Thymus (tissue), 11 donors: ENCODE measurements at regions not wholly inside any gene's neighbourhood (a gene's known extent, or its start where the extent isn't known, plus 50 kb on each side); places are given as distances from the start of the nearest gene placed in this dataset.

Experiments used
- DNase-seq, 9 donors: peaks; one replicate each; pipeline ENCODE4 v3.0.0-alpha.2; 2013; ENCODE audit warnings: low spot score in 9 of 9, low read depth in 6 of 9, missing footprints in 1 of 9
- H3K27ac ChIP-seq, 2 donors: one replicate each; pipeline ENCODE4 v1.5.1; 2013; ENCODE audit warnings: control low read depth in 1 of 2, low read depth in 1 of 2, low read length in 1 of 2, mild to moderate bottlenecking in 1 of 2, moderate library complexity in 1 of 2
- H3K27me3 ChIP-seq, 2 donors: one replicate each; pipeline ENCODE4 v1.5.1; 2013; ENCODE audit warnings: low read length in 1 of 2; ENCODE audit not compliant: control insufficient read depth in 2 of 2, insufficient read depth in 1 of 2
- H3K36me3 ChIP-seq, 2 donors: one replicate each; pipeline ENCODE4 v1.5.1; 2013; ENCODE audit warnings: low read length in 1 of 2, mild to moderate bottlenecking in 1 of 2, moderate library complexity in 1 of 2; ENCODE audit not compliant: control insufficient read depth in 2 of 2, insufficient read depth in 2 of 2
- H3K4me1 ChIP-seq, 2 donors: one replicate each; pipeline ENCODE4 v1.5.1; 2013; ENCODE audit warnings: low read length in 2 of 2; ENCODE audit not compliant: control insufficient read depth in 2 of 2, insufficient read depth in 2 of 2
- H3K4me3 ChIP-seq, 2 donors: one replicate each; pipeline ENCODE4 v1.5.1; 2013; ENCODE audit warnings: low read length in 2 of 2, control low read depth in 1 of 2, mild to moderate bottlenecking in 1 of 2
- H3K9me3 ChIP-seq, 2 donors: one replicate each; pipeline ENCODE4 v1.5.1; 2013; ENCODE audit warnings: low read length in 1 of 2, mild to moderate bottlenecking in 1 of 2; ENCODE audit not compliant: control insufficient read depth in 2 of 2, insufficient read depth in 1 of 2
- WGBS: extraction: QIAGEN DNeasy Blood & Tissue Kit; methylation state at CpG from one replicate; pipeline ENCODE4 v1.1.7; 2013; 5-methylcytosine and 5-hydroxymethylcytosine counted together
- donor health status: healthy.

DNA sequence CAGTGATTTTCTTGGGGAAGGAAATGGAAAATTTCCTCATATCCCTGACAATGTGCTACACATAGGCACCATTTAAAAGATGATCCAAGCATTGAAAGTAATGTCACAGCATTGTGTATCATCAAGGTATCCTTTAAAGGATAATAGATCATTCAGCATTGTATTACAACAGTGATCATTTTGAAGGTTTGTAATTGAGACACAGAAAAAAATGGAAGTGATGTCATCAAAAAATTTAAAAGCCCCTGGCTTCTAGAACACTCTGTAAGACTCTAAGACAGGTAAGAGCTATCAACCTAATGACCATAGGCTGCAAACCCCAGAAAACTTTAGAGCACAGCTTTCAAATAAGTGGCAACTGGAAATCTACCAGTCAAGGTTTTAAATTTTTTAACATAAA lies 271.4 kb downstream of the ETAA1 start:
- Histone ChIP-seq H3K36me3 (no peaks in the 10 kb centered on the region), H3K27ac (no peak overlapping the region), H3K4me1 (no peaks in the 10 kb centered on the region), H3K4me3 (no peak overlapping the region), H3K9me3 (no peaks in the 10 kb centered on the region), H3K27me3 (no peaks in the 10 kb centered on the region)
- no peak for DNase-seq

DNA sequence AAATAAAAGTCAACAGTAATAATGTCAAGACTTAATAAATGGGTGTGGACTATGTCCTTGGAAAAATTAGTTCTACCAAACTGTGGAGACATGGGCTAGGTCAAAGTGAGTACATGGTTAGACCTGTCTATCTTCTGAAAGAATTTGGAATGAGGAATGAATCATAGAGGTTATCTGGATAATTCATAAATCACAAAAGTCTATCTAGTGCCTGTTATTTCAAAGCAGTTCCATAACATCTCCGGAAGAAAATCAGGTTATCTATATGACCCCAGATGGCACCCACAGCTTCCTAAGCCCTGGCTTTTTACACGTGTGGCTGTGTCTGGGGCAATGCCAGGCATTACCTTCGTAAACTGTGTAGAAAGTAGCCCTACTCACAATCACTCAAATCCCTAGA lies 272.0 kb downstream of the ETAA1 start:
- 92% methylated on average over 3 of the region's 3 CpGs for WGBS
- Histone ChIP-seq H3K9me3 (no peaks in the 10 kb centered on the region), H3K27me3 (no peaks in the 10 kb centered on the region), H3K4me3 (no peak overlapping the region), H3K36me3 (no peaks in the 10 kb centered on the region), H3K27ac (no peak overlapping the region), H3K4me1 (no peaks in the 10 kb centered on the region)
- DNase-seq = no peak

DNA sequence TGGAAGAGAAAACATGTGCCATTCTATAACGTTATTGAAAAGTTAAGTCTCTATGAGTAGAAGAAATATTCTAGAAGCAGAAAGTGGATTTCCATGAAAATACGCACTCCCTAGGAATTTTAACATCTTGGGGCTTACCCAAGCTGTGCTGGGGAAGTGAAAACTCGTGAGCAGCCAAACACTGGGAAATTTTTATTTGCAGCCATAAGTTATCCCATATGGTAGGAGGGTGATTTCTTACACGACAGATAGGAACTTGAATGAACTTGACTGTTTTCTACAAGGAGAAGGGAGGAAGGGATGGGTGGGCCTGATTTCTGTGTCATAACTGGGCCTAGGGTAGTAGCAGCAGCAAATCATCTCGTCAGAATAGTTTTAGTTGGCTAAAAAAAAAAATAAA lies 272.6 kb downstream of the ETAA1 start:
- no peak overlapping the region for H3K27ac ChIP-seq
- no peaks in the 10 kb centered on the region for H3K27me3 ChIP-seq
- WGBS = 72% methylated on average over 5 of the region's 5 CpGs
- DNase-seq = no peak
- no peak overlapping the region for H3K4me3 ChIP-seq
- no peaks in the 10 kb centered on the region for H3K9me3 ChIP-seq
- no peaks in the 10 kb centered on the region for H3K36me3 ChIP-seq
- no peaks in the 10 kb centered on the region for H3K4me1 ChIP-seq

DNA sequence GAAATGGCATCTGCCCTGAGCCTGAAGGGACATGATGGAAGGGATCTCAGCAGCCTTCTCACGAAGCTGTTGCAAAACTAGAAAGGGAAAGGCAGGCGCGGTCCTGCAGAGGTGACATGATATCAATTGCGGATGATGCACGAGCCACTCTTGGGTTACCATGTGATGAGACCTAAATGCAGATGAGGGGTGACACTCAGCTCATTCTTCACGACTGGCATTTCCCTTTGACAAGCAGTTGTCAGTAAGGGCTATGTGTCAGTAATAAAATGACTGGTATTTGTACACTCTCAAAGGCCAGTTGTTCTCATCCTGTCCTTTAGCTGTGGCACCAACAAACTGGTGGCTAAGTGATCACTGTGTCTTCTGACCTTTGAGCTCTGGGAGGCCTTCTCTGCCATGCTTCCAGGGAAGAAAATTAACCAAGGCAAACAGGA lies 273.6 kb downstream of the ETAA1 start:
- H3K27ac ChIP-seq = no peak overlapping the region
- H3K27me3 ChIP-seq = no peaks in the 10 kb centered on the region
- H3K9me3 ChIP-seq = no peaks in the 10 kb centered on the region
- H3K4me1 ChIP-seq = no peaks in the 10 kb centered on the region
- 93% methylated on average over 6 of the region's 6 CpGs for WGBS
- H3K36me3 ChIP-seq = no peaks in the 10 kb centered on the region
- DNase-seq = no peak
- H3K4me3 ChIP-seq = no peak overlapping the region

DNA sequence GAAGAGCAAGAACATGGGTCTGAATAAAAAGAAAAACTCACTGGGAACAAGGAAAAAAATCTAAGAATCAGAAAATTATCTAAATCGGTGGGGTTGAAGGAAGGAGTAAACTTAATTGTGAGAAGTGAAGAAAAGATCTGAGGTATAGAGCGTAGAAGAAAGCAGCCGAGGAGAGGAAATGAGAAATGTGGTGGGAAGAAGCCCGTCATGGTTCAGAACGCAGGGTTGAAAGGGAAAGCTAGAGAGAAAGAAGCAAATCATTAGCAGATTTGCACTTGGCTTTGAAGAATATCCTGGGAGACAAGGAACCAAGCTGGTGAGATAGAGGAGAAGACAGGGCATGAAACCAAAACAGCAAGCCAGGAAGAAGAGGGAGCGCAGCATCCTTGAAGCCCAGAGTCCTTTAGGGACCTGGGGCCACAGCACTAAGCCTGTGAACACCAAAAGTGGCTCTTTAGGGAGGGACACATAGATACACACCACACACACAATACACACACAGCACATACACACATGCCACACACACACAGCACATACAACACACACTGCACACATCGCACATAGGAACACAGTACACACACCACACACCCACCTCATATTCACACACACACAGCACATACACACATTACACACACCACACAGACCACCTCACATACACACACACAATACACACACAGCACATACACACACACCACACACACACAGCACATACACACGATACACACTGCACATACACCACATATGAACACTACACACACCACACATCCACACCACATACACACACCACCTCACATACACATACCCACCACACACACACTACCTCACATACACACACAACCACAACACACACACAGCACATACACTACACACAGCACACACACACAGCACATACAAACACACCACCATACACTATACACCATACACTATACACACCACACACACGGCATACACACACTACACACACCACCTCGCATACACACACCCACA lies 274.6 kb downstream of the ETAA1 start:
- WGBS = 92% methylated on average over 10 of the region's 10 CpGs
- no peaks in the 10 kb centered on the region for H3K9me3 ChIP-seq
- no peaks in the 10 kb centered on the region for H3K27me3 ChIP-seq
- no peaks in the 10 kb centered on the region for H3K4me1 ChIP-seq
- no peak overlapping the region for H3K4me3 ChIP-seq
- no peak for DNase-seq
- no peaks in the 10 kb centered on the region for H3K36me3 ChIP-seq
- H3K27ac ChIP-seq = no peak overlapping the region

DNA sequence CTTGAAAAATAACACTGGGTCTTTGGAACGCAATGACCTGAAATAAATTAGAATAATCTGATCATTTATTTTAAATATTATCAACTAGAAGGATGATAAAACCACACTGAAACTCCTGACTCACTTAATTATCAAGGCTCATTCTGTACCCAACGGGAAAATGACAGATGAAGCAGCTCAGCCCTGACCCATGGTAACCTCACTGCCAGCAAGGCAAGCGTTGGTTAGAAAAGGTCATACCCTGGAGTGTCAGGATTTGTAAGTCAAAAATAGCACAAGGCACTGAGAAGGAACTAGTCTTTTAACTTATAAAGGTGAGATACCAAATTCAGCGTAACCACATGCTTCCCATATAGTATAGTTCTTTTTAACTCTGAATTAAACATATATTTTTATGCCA lies 277.5 kb downstream of the ETAA1 start:
- DNase-seq = no peak
- no peaks in the 10 kb centered on the region for H3K27me3 ChIP-seq
- H3K36me3 ChIP-seq = no peaks in the 10 kb centered on the region
- H3K27ac ChIP-seq = no peak overlapping the region
- no peaks in the 10 kb centered on the region for H3K9me3 ChIP-seq
- no peak overlapping the region for H3K4me3 ChIP-seq
- WGBS = 92% methylated on average over 4 of the region's 4 CpGs
- H3K4me1 ChIP-seq = no peaks in the 10 kb centered on the region

DNA sequence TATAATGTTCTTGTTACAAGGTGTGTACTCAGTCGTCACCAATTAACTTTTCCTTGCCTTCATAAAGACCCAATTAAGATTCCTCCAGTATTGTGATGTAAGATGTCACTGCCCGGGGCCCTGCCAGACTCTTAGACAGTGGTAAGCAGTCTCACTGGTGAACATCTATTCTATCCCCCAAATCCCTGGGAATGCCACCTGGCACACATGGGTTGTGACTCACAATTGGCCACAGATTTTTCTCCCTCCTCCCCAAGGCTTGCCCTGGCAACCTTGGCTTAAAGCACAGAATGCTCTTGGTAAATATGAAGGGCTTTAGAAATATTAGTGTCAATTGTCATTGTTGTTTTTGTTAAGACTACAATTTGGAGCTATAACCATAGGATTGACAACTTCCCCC lies 287.9 kb downstream of the ETAA1 start:
- H3K9me3 ChIP-seq = no peaks in the 10 kb centered on the region
- 96% methylated on average over 2 of the region's 2 CpGs for WGBS
- DNase-seq = no peak

DNA sequence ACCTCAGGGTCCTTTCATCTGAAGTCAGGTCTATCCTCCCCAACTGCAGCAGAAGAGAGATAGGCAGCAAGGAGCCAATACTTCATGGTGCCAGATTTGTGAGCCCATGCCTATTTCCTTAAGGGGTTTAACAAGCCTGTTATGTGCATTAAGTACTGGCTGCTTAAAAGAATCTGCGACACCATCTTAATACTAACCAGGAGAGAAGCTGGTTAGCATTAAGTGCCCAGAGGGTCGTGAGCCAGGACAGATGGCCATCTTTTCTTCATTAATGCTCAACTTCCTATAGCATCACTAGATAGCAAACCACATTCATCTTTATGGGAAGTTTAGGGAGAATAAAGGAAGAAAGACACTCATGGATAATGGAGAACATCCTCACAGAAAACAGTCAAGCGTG lies 289.1 kb downstream of the ETAA1 start:
- no peak overlapping the region for H3K4me3 ChIP-seq
- no peaks in the 10 kb centered on the region for H3K9me3 ChIP-seq
- no peak for DNase-seq
- no peaks in the 10 kb centered on the region for H3K4me1 ChIP-seq
- no peak overlapping the region for H3K27ac ChIP-seq
- H3K36me3 ChIP-seq = no peaks in the 10 kb centered on the region
- 94% methylated on average over 3 of the region's 3 CpGs for WGBS
- no peaks in the 10 kb centered on the region for H3K27me3 ChIP-seq

More for the DNA sequence above, 287.9 kb downstream of the ETAA1 start:
- Histone ChIP-seq H3K27me3 (no peaks in the 10 kb centered on the region), H3K36me3 (no peaks in the 10 kb centered on the region), H3K4me1 (no peaks in the 10 kb centered on the region), H3K4me3 (no peak overlapping the region), H3K27ac (no peak overlapping the region)

DNA sequence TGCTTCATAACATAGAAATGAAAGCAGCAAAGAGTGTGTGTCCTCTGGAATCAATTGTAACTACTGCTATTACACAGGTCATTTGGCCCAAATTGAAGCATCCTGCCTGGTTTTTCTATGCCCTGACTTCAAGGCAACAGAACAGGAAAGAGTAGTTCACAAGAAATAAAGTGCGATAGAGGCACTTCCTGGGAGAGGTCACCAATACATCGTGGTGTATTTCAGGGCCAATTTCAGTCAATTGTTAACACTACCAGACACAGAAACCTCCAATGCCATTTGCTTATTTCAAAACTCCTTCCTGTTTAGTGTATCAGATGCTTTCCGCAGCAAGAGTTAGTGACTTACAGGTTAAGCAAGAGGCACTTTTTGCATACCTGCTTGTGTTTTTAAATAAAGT lies 292.1 kb downstream of the ETAA1 start:
- H3K27ac ChIP-seq = no peak overlapping the region
- DNase-seq = no peak
- H3K4me3 ChIP-seq = no peak overlapping the region
- no peaks in the 10 kb centered on the region for H3K36me3 ChIP-seq
- H3K4me1 ChIP-seq = no peaks in the 10 kb centered on the region
- WGBS = 76% methylated on average over 3 of the region's 3 CpGs
- no peaks in the 10 kb centered on the region for H3K9me3 ChIP-seq
- no peaks in the 10 kb centered on the region for H3K27me3 ChIP-seq
